Cardiac fibroblast (primary cell): ENCODE measurements at regions not wholly inside any gene's neighbourhood (a gene's known extent, or its start where the extent isn't known, plus 50 kb on each side); places are given as distances from the start of the nearest gene placed in this dataset.
"Not testable (repeated sequence)": the region's sequence is repeated elsewhere in the genome, so short reads cannot be mapped to it uniquely, and the experiment has no call there.

Experiments used
- DNase-seq, 2 donors: peaks; one replicate each; pipeline versions ENCODE4 v3.0.0 to v3.0.0-alpha.2; 2010; ENCODE audit warnings: low read depth in 2 of 2
- H3K4me3 ChIP-seq, 2 donors: replicated peaks in 1 of 2; 1 replicate in 1 of 2; 2 replicates in 1 of 2; pipeline ENCODE4 v1.5.1; 2011; ENCODE audit warnings: low read depth in 2 of 2, low read length in 2 of 2, mild to moderate bottlenecking in 2 of 2, moderate library complexity in 1 of 2
- TF ChIP-seq, protein P1 (sequence below): IDR thresholded peaks from one replicate; pipeline ENCODE4 v1.5.1; 2011; ENCODE audit warnings: low read depth, mild to moderate bottlenecking, low read length, inconsistent platforms

DNA sequence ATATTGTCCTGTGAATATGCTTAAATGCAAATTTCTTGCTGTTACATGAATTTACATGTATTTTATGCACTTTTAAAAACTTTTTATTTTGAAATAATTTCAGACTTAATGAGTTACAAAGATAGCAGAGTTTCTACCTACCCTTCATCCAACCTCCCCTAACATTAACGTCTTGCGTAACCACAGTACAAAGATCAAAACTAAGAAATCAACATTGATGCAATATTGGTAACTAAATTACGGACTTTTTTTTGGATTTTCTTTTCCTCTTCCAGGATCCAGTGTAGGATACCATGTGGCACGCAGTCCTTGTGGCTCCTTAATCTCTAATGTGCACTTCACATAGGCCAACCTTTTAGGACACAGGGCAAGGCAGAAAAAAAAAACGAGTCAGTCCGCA lies 124.9 kb downstream of the ABCC12 start:
- TF ChIP-seq, protein P1, sequence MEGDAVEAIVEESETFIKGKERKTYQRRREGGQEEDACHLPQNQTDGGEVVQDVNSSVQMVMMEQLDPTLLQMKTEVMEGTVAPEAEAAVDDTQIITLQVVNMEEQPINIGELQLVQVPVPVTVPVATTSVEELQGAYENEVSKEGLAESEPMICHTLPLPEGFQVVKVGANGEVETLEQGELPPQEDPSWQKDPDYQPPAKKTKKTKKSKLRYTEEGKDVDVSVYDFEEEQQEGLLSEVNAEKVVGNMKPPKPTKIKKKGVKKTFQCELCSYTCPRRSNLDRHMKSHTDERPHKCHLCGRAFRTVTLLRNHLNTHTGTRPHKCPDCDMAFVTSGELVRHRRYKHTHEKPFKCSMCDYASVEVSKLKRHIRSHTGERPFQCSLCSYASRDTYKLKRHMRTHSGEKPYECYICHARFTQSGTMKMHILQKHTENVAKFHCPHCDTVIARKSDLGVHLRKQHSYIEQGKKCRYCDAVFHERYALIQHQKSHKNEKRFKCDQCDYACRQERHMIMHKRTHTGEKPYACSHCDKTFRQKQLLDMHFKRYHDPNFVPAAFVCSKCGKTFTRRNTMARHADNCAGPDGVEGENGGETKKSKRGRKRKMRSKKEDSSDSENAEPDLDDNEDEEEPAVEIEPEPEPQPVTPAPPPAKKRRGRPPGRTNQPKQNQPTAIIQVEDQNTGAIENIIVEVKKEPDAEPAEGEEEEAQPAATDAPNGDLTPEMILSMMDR = no peak
- H3K4me3 ChIP-seq = no peak overlapping the region
- DNase-seq = no peak

DNA sequence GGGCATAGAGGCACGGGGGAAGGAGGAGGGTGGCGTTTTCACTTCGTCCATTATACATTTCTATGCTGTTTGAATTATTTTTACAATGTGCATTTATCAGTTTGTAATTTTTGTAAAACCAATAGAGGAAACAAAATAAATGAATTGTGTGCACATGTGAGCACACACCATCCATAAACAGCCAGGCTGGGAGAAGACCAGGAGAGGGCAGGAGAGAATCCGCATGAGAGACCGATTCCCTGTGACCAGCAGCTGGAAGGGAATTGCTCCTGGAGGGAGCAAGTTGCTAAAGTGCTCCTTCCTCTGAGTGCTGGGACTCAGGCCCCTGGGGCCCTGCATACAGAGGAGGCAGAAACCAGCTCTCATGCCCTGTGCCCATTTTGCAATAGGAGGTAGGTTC lies 126.0 kb downstream of the ABCC12 start:
- H3K4me3 ChIP-seq = no peak overlapping the region
- DNase-seq = no peak
- TF ChIP-seq, protein P1 = no peak

DNA sequence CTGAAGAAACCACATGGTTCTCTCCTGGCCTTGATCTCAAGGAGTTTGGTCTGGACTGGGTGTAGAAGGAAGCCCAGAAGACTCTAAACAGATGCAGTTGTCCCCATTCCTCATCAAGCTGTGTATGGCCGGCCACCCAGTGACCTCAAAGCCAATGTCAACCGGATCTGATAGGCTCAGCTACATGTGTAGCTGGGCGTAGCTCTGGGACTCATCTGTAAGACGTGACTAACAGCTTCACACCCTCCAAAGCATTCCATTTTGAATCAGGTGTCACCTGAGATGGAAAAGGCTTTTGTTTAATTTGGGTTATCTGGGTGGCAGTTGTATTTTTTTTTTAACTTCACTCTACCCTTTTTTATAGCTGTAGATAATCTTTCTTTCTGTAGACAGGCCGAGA lies 130.4 kb downstream of the ABCC12 start:
- TF ChIP-seq, protein P1 = no peak
- no peak overlapping the region for H3K4me3 ChIP-seq
- no peak for DNase-seq

DNA sequence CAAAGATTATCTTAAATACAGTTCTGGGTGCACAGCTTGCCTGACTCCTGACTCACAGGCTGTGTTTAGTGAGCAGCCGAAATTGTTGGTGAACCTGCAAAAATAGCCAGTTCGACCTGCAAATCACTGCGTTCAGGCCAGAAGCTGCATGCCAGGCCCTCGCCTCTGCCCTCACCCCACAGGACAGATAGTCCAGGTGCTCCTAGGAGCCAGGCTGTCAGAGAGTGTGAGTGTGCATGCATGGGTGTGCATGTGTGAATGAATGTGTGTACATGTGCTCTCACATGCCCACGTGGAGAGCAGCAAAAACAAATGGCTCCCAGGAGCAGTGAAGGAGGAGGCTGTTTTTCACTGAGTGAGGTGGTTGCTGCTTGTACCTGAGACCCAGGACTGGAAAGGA lies 131.8 kb downstream of the ABCC12 start:
- no peak overlapping the region for H3K4me3 ChIP-seq
- TF ChIP-seq, protein P1 = no peak
- DNase-seq = no peak

DNA sequence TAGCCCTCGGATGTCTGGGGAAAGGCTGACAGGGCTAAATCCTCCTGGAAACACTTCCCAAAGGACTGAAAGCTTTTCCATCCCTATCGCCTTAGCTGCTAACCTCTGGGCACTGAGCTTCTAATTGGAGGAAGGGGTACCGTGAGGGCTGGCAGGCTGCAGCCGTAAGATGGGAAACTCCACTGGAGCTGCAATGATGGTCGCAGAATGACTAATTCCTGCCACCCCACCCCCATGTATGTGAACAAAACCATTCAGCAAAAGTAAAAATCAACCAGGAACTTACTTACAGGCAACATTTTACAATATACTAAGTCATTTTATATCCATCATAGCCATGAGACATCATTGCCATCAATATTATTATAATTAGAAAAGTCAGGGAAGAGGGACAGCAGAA lies 133.3 kb downstream of the ABCC12 start:
- no peak for DNase-seq
- TF ChIP-seq, protein P1 = no peak
- H3K4me3 ChIP-seq = no peak overlapping the region

DNA sequence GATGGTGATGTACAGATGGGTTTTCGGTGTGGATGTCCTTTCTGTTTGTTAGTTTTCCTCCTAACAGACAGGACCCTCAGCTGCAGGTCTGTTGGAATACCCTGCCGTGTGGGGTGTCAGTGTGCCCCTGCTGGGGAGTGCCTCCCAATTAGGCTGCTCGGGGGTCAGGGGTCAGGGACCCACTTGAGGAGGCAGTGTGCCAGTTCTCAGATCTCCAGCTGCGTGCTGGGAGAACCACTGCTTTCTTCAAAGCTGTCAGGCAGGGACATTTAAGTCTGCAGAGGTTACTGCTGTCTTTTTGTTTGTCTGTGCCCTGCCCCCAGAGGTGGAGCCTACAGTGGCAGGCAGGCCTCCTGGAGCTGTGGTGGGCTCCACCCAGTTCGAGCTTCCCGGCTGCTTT lies 135.2 kb downstream of the ABCC12 start:
- DNase-seq, H3K4me3 ChIP-seq: not testable (repeated sequence)

DNA sequence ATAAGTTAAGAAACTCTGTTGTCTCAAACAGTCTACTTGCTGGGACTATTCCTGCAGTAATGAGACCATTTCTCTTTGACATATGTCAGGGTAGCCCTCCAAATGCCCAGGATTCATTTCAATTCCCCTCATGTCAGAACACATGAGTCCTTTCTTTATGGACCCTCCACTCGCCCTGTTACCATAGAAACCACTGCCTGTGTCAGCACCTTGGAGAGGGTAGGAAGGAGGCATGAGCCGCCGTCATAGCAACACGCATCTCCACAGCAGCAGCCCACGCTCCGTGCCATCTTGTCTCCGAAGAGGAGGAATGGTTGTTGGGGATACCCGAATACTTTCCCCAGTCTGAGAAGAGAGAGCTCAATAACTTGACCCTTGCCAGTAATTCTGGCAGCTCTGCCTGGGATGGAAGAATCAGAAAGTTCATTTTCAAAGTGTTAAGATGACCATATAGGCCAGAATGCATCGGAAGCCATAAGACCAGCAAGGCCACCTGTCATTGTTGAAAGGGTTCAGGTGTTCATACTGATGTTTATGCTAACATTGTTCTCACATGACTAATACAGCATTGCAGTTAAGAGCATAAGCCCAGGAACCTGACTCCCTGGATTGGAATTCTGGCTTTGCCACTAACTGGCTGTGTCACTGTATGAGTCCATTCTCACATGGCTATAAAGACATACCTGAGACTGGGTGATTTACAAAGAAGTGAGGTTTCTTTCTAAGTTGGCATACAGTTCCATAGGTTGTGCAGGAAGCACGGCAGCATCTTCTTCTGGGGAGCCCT lies 141.3 kb downstream of the ABCC12 start:
- DNase-seq = peak in 1 of 2 donors; percentile 70
- TF ChIP-seq, protein P1 = no peak
- no peak overlapping the region for H3K4me3 ChIP-seq
